HFFc6 (cell line): ENCODE measurements at regions not wholly inside any gene's neighbourhood (a gene's known extent, or its start where the extent isn't known, plus 50 kb on each side); places are given as distances from the start of the nearest gene placed in this dataset.
A peak's percentile ranks its signal among the peaks of the same experiment; 100 is the strongest.

Experiments
- DNase-seq: peaks from one replicate; pipeline ENCODE4 v3.0.0-alpha.2; 2018
- H3K27ac Mint-ChIP-seq: 2 replicates; pipeline ENCODE4 v1.8.0; 2020; ENCODE audit warnings: mild to moderate bottlenecking, mixed read lengths
- H3K27me3 Mint-ChIP-seq: 2 replicates; pipeline ENCODE4 v1.8.0; 2021; ENCODE audit warnings: mild to moderate bottlenecking, moderate library complexity, mixed read lengths; ENCODE audit not compliant: insufficient read depth
- H3K36me3 Mint-ChIP-seq: 2 replicates; pipeline ENCODE4 v1.8.0; 2021; ENCODE audit warnings: low read depth, mixed read lengths
- H3K4me1 Mint-ChIP-seq: 2 replicates; pipeline ENCODE4 v1.8.0; 2020; ENCODE audit warnings: low read depth, mixed read lengths
- H3K4me3 Mint-ChIP-seq: 2 replicates; pipeline ENCODE4 v1.8.0; 2020; ENCODE audit warnings: mild to moderate bottlenecking, moderate library complexity, mixed read lengths
- H3K9me3 Mint-ChIP-seq: 2 replicates; pipeline ENCODE4 v1.8.0; 2020; ENCODE audit warnings: mild to moderate bottlenecking, mixed read lengths
- TF ChIP-seq, protein P1 (sequence below): fragments of 200-600 bp; sonication (generic); IDR thresholded peaks from 2 replicates; pipeline ENCODE4 v1.5.0; 2021; ENCODE audit warnings: antibody characterized with exemption, mild to moderate bottlenecking

DNA sequence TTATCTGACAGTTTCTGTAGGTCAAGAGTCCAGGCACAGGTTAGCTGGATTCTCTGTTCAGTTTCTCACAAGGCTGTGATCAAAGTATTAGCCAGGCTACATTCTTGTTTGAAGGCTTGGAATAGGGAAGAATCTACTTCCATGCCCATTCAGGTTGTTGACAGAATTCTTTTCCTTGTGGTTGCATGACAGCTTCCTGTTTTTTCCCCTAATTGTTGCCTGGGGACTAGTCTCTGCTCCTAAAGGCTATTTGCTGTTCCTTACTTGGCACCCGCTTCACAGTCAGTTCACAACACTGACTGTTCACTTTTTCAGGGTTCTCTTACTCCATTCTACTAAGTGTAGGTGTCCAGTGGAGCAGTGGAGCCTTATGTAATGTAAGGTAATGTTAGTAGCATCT, 115.4 kb upstream of the GBE1 start:
- no peaks in the 10 kb centered on the region for H3K9me3 Mint-ChIP-seq
- no peak overlapping the region for H3K4me3 Mint-ChIP-seq
- no peak overlapping the region for H3K27ac Mint-ChIP-seq
- TF ChIP-seq, protein P1, sequence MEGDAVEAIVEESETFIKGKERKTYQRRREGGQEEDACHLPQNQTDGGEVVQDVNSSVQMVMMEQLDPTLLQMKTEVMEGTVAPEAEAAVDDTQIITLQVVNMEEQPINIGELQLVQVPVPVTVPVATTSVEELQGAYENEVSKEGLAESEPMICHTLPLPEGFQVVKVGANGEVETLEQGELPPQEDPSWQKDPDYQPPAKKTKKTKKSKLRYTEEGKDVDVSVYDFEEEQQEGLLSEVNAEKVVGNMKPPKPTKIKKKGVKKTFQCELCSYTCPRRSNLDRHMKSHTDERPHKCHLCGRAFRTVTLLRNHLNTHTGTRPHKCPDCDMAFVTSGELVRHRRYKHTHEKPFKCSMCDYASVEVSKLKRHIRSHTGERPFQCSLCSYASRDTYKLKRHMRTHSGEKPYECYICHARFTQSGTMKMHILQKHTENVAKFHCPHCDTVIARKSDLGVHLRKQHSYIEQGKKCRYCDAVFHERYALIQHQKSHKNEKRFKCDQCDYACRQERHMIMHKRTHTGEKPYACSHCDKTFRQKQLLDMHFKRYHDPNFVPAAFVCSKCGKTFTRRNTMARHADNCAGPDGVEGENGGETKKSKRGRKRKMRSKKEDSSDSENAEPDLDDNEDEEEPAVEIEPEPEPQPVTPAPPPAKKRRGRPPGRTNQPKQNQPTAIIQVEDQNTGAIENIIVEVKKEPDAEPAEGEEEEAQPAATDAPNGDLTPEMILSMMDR, result no peak
- no peaks in the 10 kb centered on the region for H3K4me1 Mint-ChIP-seq
- H3K36me3 Mint-ChIP-seq, result no peaks in the 10 kb centered on the region
- DNase-seq, result no peak
- peaks cover 2% of the 10 kb centered on the region; the same call in 1 of the 2 replicates for H3K27me3 Mint-ChIP-seq

DNA sequence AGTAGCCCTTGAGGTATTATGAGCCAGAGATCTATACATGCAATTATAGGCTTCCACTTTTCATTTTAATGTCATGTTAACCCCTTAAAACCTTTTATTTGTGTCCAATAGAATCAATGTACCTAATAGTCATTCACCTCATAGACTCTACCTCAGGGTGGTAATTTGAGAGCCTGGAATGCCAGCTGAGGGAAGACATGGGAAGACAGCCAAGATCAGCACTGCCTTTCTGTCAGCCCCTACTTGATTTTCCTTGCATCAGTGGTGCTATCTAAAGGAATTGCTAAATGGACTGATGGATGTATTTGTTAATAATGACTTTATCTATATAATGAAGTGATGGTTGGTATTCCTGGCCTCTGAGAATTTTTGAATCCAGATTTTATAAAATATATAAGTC, 113.3 kb upstream of the GBE1 start:
- H3K4me1 Mint-ChIP-seq, result no peaks in the 10 kb centered on the region
- no peak overlapping the region for H3K27ac Mint-ChIP-seq
- DNase-seq, result no peak
- no peaks in the 10 kb centered on the region for H3K9me3 Mint-ChIP-seq
- TF ChIP-seq, protein P1, result no peak
- H3K4me3 Mint-ChIP-seq, result no peak overlapping the region
- no peaks in the 10 kb centered on the region for H3K36me3 Mint-ChIP-seq
- peaks cover 1% of the 10 kb centered on the region; the same call in 1 of the 2 replicates for H3K27me3 Mint-ChIP-seq

DNA sequence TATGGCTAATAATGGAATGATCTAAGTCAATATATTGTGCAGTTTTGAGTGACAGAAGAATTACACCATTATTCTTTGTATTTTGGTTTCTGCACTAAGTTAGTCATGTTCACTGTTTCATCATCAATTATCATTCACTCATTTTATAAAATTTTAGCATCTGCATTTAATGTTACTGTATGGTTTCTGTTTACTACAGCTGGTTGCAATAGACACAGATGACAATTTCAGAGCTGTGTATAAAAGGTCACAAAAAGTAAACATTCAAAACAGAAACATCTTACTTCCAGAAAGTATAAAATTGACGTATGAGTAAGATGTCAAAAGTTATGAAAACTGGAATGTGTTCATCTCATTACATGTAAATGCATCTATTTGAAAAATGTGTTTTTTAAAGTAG, 111.1 kb upstream of the GBE1 start:
- Mint-ChIP-seq H3K27me3 (no peaks in the 10 kb centered on the region; the same call in none of the 2 replicates), H3K4me1 (no peaks in the 10 kb centered on the region), H3K9me3 (no peaks in the 10 kb centered on the region), H3K4me3 (no peak overlapping the region), H3K36me3 (no peaks in the 10 kb centered on the region), H3K27ac (no peak overlapping the region)
- DNase-seq, result no peak
- TF ChIP-seq, protein P1, result no peak

DNA sequence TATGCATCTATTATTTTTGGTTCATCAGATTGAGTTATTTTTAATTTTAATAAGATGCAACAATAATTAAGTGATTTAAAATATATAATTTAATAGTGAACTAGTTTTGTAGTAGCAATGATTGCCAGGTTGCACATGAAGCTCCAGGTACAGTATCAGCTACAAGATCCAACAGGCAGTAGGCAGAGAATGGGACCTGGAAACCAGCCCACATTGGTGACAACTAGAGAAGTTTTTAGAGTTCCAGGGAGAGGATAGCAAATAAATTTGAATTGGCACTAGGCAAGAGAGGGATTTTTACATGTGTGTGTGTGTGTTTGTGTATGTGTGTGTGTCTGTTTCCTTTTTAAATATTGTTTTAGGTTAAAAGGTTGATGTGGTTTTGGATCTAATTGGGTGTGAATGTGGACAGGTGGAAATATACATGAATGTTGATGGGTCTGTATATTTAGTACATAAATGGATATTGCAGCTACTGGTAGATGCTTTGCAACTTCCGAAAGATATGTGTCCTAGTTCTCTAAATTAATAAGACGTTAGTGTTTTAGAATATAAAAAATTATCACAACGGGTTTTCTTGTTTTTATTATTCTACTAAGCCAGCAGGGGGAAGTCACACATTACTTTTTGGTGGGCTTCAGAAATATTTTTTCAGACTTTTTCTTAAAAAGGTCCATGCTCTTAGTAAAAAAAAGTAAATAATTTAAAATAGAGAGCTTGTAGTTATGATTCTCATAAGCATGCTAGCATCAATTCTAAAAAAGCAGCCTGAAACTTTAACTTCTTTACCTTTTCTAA, 110.1 kb upstream of the GBE1 start:
- H3K27ac Mint-ChIP-seq, result no peak overlapping the region
- H3K36me3 Mint-ChIP-seq, result no peaks in the 10 kb centered on the region
- H3K27me3 Mint-ChIP-seq, result no peaks in the 10 kb centered on the region; the same call in none of the 2 replicates

DNA sequence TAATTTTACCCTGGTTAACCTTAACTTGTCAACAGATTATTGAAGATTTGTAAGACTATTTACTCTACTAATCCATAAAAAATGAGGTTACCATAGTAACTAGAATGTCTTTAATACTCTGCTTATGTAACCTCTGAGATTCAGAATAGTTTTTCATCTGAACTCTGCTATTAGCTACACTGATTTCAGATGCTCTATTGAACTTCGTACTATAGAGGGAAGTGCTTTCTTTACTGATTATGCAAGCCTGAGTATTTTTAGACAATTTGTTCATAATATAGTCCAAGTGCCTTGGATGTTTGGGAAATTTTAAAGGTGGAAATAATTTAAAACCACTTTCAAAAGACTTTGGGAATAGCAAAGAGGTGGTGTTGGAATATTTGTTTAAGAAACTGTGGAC, 107.9 kb upstream of the GBE1 start:
- TF ChIP-seq, protein P1, result no peak
- H3K27ac Mint-ChIP-seq, result no peak overlapping the region
- no peak overlapping the region for H3K4me3 Mint-ChIP-seq
- no peaks in the 10 kb centered on the region; the same call in none of the 2 replicates for H3K27me3 Mint-ChIP-seq
- H3K4me1 Mint-ChIP-seq, result no peaks in the 10 kb centered on the region
- no peaks in the 10 kb centered on the region for H3K9me3 Mint-ChIP-seq
- H3K36me3 Mint-ChIP-seq, result no peaks in the 10 kb centered on the region
- DNase-seq, result no peak

More for the DNA sequence above, 110.1 kb upstream of the GBE1 start:
- H3K4me3 Mint-ChIP-seq, result no peak overlapping the region
- H3K9me3 Mint-ChIP-seq, result no peaks in the 10 kb centered on the region
- no peak for DNase-seq
- TF ChIP-seq, protein P1, result peak; percentile 53
- no peaks in the 10 kb centered on the region for H3K4me1 Mint-ChIP-seq
